ENCODE measurements at regions not wholly inside any gene's neighbourhood (a gene's known extent, or its start where the extent isn't known, plus 50 kb on each side); places are given as distances from the start of the nearest gene placed in this dataset.

DNA sequence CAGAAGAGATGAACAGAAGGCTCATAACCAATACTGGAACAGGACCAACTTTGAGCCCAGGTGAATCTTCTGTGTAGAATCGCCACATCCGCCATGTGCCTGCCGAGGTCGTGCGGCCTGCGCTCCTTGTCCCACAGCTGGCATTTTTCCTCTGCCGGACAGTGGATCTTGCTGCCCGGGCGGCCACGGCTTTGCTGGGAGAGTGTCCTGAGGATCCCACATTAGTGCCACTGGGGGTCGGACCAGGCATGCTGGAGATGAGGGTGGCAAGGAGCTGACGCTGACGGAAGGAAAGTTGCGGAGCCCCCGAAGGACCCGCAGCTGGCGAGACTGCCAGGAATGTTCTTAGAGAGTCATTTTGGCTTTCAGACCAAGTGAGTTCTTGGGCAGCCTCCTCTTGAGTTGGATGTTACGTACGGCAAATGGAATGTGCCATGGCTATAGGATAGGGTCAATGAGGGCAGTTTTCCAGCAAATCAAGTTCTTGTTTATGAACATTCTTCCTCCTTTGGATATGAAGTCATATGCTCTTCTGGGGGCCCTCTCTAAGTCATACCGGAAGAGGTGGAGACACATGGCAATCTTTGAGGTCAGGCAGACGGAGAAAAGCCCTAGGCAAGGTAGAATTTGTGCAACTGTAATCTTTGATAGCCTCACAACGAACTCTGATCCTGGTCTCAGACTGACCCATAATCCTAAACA, 57.4 kb upstream of the NUP160 start (continued):
- TF ChIP-seq SP1 (CRISPR knock-in tag; IDR thresholded peaks at IDR 0.05) (no peak), E2F3 (CRISPR knock-in tag; IDR thresholded peaks at IDR 0.05) (no peak), MCM3 (IDR thresholded peaks at IDR 0.05) (no peak), BRD4 (IDR thresholded peaks at IDR 0.05) (no peak), TGIF2 (CRISPR knock-in tag; IDR thresholded peaks at IDR 0.05) (no peak), THRB (CRISPR knock-in tag; conservative IDR thresholded peaks at IDR 0.05) (no peak), JUNB (CRISPR knock-in tag; conservative IDR thresholded peaks at IDR 0.05) (no peak), HDGF (IDR thresholded peaks at IDR 0.05) (no peak), ZNF589 (CRISPR knock-in tag; IDR thresholded peaks at IDR 0.05; ENCODE audit: low read depth) (0 out of 2 replicates have a peak, but pooled peaks have one; percentile 23), GABPA (tag; conservative IDR thresholded peaks at IDR 0.05; ENCODE audit: low read depth) (peak; percentile 37; the same call in 1 of the 2 replicates), CAMTA2 (CRISPR knock-in tag; conservative IDR thresholded peaks at IDR 0.05) (no peak), EWSR1 (IDR thresholded peaks at IDR 0.05; ENCODE audit: borderline replicate concordance, low read depth, partially characterized antibody) (no peak), ZFP36 (IDR thresholded peaks at IDR 0.05; ENCODE audit: low read depth, low read length, partially characterized antibody) (no peak), RERE (CRISPR knock-in tag; IDR thresholded peaks at IDR 0.05; ENCODE audit: borderline replicate concordance) (no peak), PHTF2 (CRISPR knock-in tag; IDR thresholded peaks at IDR 0.05) (no peak), ZNF740 (CRISPR knock-in tag; IDR thresholded peaks at IDR 0.05) (no peak), ZNF740 (tag; IDR thresholded peaks at IDR 0.05) (no peak), SIN3B (IDR thresholded peaks at IDR 0.05; ENCODE audit: low read depth) (no peak), EGR1 (conservative IDR thresholded peaks at IDR 0.05) (no peak), POU5F1 (IDR thresholded peaks at IDR 0.05; ENCODE audit: borderline replicate concordance, low read depth, low read length, partially characterized antibody) (no peak), SAFB2 (IDR thresholded peaks at IDR 0.05; ENCODE audit: borderline replicate concordance, low read depth, low read length, severe bottlenecking) (no peak), TAF1 (IDR thresholded peaks at IDR 0.05; ENCODE audit: control insufficient read depth, extremely low read depth, insufficient read depth, low read length, severe bottlenecking) (no peak), MCM2 (IDR thresholded peaks at IDR 0.05; ENCODE audit: low read depth) (no peak)

All from K562 (cell line).